ENCODE measurements at regions not wholly inside any gene's neighbourhood (a gene's known extent, or its start where the extent isn't known, plus 50 kb on each side); places are given as distances from the start of the nearest gene placed in this dataset.

DNA sequence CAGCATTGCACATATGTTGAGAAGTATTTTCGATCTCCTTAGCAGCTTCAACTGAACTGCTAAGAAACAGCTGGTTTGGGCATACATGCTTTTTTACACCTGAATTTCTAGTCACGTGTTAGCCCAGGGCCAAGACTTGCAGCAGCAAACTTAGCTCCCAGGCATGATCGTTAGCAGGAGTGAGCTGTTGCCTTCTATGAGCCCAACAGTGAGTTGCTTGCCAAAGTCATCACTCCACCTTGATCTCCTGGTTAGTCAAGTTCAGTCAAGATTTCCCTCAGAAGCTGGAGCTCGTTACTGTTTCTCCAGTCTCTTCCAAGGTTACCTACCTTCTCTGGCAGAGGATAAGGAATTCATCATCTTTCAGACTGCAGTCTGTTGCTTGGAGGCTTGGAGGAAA is 100.4 kb upstream of the SEMA6D start:
- no peak for DNase-seq

- no peak for DNase-seq
Measured at GRCh38 chr15:47618241-47618640, 99.1 kb upstream of the SEMA6D start.

- DNase-seq: no peak
Measured at GRCh38 chr15:47620960-47621681, 96.2 kb upstream of the SEMA6D start.

DNA sequence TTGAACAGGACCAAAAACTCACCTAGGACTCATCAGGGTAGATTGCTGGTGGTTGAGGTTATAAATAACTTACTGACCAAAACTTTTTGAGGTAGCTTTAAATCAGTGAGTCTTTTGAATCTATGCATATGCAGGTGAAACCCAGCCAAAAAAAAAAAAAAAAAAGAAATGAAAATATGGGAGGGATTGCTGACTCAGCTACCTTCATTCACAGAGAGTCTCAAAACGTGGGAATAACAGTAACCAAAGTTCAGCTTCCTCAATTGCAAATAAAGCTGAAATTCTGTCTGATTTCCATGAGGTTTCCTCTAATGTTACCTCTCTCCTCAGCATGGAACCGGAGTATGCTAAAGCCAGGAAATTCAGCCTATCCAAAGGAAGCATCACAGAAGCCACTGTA is 95.2 kb upstream of the SEMA6D start:
- no peak for DNase-seq

DNA sequence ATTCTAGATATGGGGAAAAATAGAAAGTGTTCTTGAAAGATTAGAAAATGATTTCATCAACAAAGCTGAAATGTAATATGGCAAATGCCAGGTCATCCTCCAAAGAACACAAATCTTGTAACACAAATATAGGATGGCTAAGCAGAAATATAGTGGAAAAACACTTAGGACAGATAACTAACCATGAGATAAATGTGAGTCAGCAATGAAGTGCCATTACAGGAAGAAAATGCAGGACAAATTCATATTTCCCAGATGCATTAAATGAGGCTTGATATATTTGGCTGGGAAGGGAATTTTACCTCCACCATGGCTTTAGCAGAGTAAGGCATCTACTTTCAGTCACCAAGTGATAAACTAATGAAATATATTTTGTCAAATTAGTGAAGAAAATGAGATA is 92.8 kb upstream of the SEMA6D start:
- no peak for DNase-seq

GRCh38 chr15:47639042-47639441 is 78.3 kb upstream of the SEMA6D start:
- no peak for DNase-seq

DNA sequence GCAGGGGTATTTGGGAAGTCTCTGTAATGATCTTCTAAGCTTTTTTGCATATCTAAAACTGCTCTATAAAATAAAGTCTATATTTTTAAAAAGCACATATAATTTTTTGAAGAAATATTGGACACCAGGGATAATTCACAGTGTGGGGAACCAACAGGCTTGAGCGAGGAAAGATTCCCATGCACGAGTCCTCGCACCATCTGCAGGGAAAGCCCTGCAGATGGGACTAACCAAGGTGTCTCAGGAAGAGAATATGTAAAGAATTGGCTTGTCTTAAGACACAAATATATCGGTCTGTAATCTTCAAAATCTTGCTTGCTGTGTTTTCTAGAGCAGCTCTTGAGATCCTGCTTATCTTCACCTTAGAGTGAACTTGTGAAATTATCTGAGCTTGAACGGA is 77.2 kb upstream of the SEMA6D start:
- no peak for DNase-seq

DNA sequence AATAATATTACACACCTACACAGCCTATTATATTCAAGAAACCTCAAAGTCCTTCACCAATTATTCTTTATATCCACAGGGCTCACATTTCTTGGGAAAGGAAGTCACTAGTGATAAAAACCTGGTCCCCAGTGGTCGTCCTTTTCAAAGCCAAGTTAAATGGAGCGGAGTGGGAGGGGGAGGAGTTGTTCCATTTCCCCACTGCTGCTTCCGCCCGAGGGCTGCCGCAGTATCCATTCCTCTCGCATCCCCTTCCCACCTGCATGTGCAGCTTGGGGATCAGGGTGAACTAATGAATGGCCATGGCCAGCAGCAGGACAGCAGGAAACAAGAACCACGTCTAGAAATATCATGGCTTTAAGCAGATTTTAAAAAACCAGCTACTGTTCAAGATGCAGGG is 76.4 kb upstream of the SEMA6D start:
- DNase-seq: no peak

- no peak for DNase-seq
Measured at GRCh38 chr15:47644722-47645121, 72.6 kb upstream of the SEMA6D start.

DNA sequence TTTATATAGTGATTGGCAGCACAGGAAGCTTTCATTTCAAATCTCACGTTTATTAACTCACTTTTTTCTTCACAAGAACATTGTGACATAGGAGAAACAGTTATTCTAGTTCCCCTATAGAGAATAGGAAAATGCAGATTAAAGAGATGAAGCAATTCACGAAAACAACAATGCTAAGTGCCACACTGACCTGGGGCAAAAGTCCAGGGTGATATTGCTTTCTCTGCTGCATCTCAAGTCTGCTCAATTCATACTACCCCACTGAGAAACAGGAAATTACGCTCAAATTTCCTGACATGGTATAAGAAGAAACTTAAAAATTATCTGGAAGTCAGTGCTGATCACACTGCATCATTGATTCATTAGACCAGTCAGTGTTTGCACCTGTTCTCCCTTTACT is 66.7 kb upstream of the SEMA6D start:
- DNase-seq: no peak

DNA sequence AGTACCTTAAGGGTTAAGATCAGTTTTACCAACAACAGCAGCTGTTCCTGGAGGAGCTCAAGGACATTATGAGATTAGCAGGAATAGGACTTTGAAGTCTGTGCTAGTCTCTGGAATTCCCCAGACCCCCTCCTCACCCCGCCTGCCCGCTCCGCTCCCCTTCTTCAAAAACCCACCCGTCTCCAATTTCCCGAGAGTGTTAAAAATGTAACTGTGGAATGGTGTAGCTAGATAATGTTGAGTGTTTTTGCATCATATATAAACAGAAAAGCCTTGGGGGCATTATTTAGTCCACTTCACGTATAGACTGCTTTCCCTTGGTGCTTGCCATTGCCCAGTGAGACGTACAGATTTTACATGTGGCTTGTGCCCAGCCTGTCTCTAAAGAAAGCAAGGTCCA is 65.0 kb upstream of the SEMA6D start:
- DNase-seq: no peak

DNA sequence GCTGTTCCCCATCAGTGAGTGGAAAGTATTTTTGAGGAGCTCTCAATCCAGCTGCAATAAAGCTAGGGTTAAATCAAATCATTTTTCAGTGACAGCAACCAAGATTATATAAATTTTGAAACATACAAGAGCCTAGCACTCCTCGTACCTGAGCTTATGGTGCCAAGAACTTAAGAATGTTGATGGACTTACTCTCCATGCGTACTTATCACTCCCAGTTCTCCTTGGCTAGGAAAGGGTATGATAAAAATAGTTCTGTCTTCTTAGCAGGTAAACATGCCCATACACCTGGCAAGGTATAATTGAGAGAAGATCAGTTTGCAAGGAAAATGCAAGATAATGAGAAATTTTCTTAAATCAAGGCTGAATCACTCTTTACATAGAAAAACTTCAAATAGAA is 64.5 kb upstream of the SEMA6D start:
- DNase-seq: no peak

DNA sequence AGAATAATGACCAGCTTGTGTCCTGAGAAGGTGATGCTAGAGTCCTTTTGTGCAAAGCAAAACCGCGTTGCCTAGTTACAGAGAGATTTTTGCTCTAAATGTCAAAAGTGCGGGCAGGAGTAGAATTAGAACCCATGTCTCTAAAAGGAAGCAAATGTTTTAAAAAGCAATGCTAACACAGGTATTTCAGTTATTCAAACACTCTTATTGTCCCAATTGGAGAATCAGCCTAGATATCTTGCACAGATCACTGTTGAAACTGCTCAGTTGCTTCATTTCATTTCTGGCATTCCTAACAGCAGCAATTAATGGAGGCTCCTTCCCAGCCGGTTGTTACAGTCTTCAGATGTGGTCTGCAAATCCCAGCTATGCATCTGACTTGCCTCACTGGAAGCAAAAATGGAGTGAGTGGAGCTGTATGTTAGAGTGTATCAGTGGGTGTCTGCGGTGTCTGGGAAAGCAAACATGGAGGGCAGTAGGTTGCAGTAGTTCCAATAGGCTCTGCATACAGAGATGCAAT is 55.6 kb upstream of the SEMA6D start:
- DNase-seq: no peak

GRCh38 chr15:47663101-47663500 is 54.2 kb upstream of the SEMA6D start:
- no peak for DNase-seq

Measured in inflammatory macrophage treated with lipopolysaccharide for 4 hours (primary cell).